Astrocyte (in vitro differentiated cells and primary cell): ENCODE measurements at regions not wholly inside any gene's neighbourhood (a gene's known extent, or its start where the extent isn't known, plus 50 kb on each side); places are given as distances from the start of the nearest gene placed in this dataset.

Experiments
- DNase-seq: peaks from one replicate; pipeline ENCODE4 v3.0.0-alpha.2; 2010; ENCODE audit warnings: low read depth
- FAIRE-seq: peaks from 2 replicates; lab custom pipeline; 2011; peaks lifted over from hg19 to GRCh38; lab: Jason Lieb, UNC
- H2AFZ ChIP-seq: 2 replicates; pipeline ENCODE4 v1.6.0; 2012; ENCODE audit warnings: low read depth, low read length, inconsistent platforms
- H3K27ac ChIP-seq: 2 replicates; pipeline ENCODE4 v1.5.1; 2011; ENCODE audit warnings: low read depth, low read length, inconsistent platforms
- H3K27me3 ChIP-seq: 2 replicates; pipeline ENCODE4 v1.6.0; 2011; ENCODE audit warnings: low read length, inconsistent platforms; ENCODE audit not compliant: insufficient read depth
- H3K36me3 ChIP-seq: 2 replicates; pipeline ENCODE4 v1.5.1; 2011; ENCODE audit warnings: low read length, inconsistent platforms; ENCODE audit not compliant: insufficient read depth
- H3K4me1 ChIP-seq: 2 replicates; pipeline ENCODE4 v1.5.1; 2011; ENCODE audit warnings: low read length, inconsistent platforms; ENCODE audit not compliant: insufficient read depth
- H3K4me2 ChIP-seq: 2 replicates; pipeline ENCODE4 v1.6.0; 2012; ENCODE audit warnings: low read length, inconsistent platforms
- H3K4me3 ChIP-seq: 2 replicates; pipeline ENCODE4 v1.5.1; 2011; ENCODE audit warnings: low read depth, mild to moderate bottlenecking, low read length, inconsistent platforms; ENCODE audit not compliant: insufficient read depth
- H3K79me2 ChIP-seq: 2 replicates; pipeline ENCODE4 v1.6.0; 2012; ENCODE audit warnings: mild to moderate bottlenecking, low read length, inconsistent platforms; ENCODE audit not compliant: insufficient read depth
- H3K9ac ChIP-seq: 2 replicates; pipeline ENCODE4 v1.6.0; 2012; ENCODE audit warnings: mild to moderate bottlenecking, low read length, inconsistent platforms
- H3K9me3 ChIP-seq: 2 replicates; pipeline ENCODE4 v1.5.1; 2012; ENCODE audit warnings: low read depth, mild to moderate bottlenecking, low read length, inconsistent platforms; ENCODE audit not compliant: insufficient read depth
- H4K20me1 ChIP-seq: 2 replicates; pipeline ENCODE4 v1.6.0; 2012; ENCODE audit warnings: low read length, inconsistent platforms; ENCODE audit not compliant: insufficient read depth
- H3K27ac Mint-ChIP-seq: one replicate; pipeline ENCODE4 v1.8.0; 2021; ENCODE audit warnings: mild to moderate bottlenecking, mixed read lengths; ENCODE audit not compliant: unreplicated experiment
- H3K27me3 Mint-ChIP-seq: one replicate; pipeline ENCODE4 v1.8.0; 2021; ENCODE audit warnings: low read depth, mixed read lengths; ENCODE audit not compliant: unreplicated experiment
- H3K36me3 Mint-ChIP-seq: one replicate; pipeline ENCODE4 v1.8.0; 2021; ENCODE audit warnings: low read depth, mixed read lengths; ENCODE audit not compliant: unreplicated experiment
- H3K4me1 Mint-ChIP-seq: one replicate; pipeline ENCODE4 v1.8.0; 2021; ENCODE audit warnings: low read depth, mixed read lengths; ENCODE audit not compliant: unreplicated experiment
- H3K4me3 Mint-ChIP-seq: one replicate; pipeline ENCODE4 v1.8.0; 2021; ENCODE audit warnings: mild to moderate bottlenecking, moderate library complexity, mixed read lengths; ENCODE audit not compliant: unreplicated experiment
- H3K9me3 Mint-ChIP-seq: one replicate; pipeline ENCODE4 v1.8.0; 2021; ENCODE audit warnings: mild to moderate bottlenecking, mixed read lengths; ENCODE audit not compliant: unreplicated experiment
- EZH2 ChIP-seq: IDR thresholded peaks from 2 replicates; pipeline ENCODE4 v1.6.1; 2012; ENCODE audit warnings: mild to moderate bottlenecking, low read length, inconsistent platforms; ENCODE audit not compliant: insufficient read depth
- TF ChIP-seq, protein P1 (sequence below): IDR thresholded peaks from 2 replicates; pipeline ENCODE4 v1.5.1; 2011; ENCODE audit warnings: low read depth, mild to moderate bottlenecking, inconsistent platforms, low read length, moderate library complexity; ENCODE audit not compliant: insufficient read depth

- Histone ChIP-seq H3K36me3 (no peaks in the 10 kb centered on the region), H3K4me2 (no peak overlapping the region), H3K27ac (no peak overlapping the region), H3K79me2 (no peaks in the 10 kb centered on the region), H4K20me1 (no peaks in the 10 kb centered on the region), H3K4me1 (no peaks in the 10 kb centered on the region), H2AFZ (no peak overlapping the region), H3K4me3 (no peak overlapping the region), H3K9ac (no peak overlapping the region), H3K9me3 (no peaks in the 10 kb centered on the region), H3K27me3 (no peaks in the 10 kb centered on the region)
- Mint-ChIP-seq H3K36me3 (no peaks in the 10 kb centered on the region), H3K4me1 (no peaks in the 10 kb centered on the region), H3K27ac (no peak overlapping the region), H3K27me3 (no peaks in the 10 kb centered on the region), H3K4me3 (no peak overlapping the region), H3K9me3 (peaks cover 5% of the 10 kb centered on the region)
- FAIRE-seq (no peak), DNase-seq (no peak)
- TF ChIP-seq, protein P1, sequence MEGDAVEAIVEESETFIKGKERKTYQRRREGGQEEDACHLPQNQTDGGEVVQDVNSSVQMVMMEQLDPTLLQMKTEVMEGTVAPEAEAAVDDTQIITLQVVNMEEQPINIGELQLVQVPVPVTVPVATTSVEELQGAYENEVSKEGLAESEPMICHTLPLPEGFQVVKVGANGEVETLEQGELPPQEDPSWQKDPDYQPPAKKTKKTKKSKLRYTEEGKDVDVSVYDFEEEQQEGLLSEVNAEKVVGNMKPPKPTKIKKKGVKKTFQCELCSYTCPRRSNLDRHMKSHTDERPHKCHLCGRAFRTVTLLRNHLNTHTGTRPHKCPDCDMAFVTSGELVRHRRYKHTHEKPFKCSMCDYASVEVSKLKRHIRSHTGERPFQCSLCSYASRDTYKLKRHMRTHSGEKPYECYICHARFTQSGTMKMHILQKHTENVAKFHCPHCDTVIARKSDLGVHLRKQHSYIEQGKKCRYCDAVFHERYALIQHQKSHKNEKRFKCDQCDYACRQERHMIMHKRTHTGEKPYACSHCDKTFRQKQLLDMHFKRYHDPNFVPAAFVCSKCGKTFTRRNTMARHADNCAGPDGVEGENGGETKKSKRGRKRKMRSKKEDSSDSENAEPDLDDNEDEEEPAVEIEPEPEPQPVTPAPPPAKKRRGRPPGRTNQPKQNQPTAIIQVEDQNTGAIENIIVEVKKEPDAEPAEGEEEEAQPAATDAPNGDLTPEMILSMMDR = no peak
- TF ChIP-seq EZH2 = no peak
These were observed 341.2 kb downstream of the ZNF521 start for GRCh38 chr18:25010623-25011374.
